ENCODE measurements at regions not wholly inside any gene's neighbourhood (a gene's known extent, or its start where the extent isn't known, plus 50 kb on each side); places are given as distances from the start of the nearest gene placed in this dataset.

- TF ChIP-seq CEBPB (IDR thresholded peaks at IDR 0.05) (no peak), TAF1 (IDR thresholded peaks at IDR 0.05; ENCODE audit: low read depth) (no peak), REST (IDR thresholded peaks at IDR 0.05; ENCODE audit: low read depth) (no peak), ZBTB7A (IDR thresholded peaks at IDR 0.05; ENCODE audit: low read depth) (no peak), NFIC (IDR thresholded peaks at IDR 0.05) (no peak), FOXM1 (IDR thresholded peaks at IDR 0.05; ENCODE audit: borderline replicate concordance, low read depth) (no peak), CREB1 (IDR thresholded peaks at IDR 0.05; ENCODE audit: low read depth) (no peak), TEAD4 (IDR thresholded peaks at IDR 0.05) (no peak), MAX (IDR thresholded peaks at IDR 0.05) (no peak), RAD21 (IDR thresholded peaks at IDR 0.05; ENCODE audit: low read depth) (no peak), EP300 (IDR thresholded peaks at IDR 0.05; ENCODE audit: borderline replicate concordance) (no peak), YY1 (IDR thresholded peaks at IDR 0.05; ENCODE audit: low read depth) (no peak)
- TF ChIP-seq, protein P1, sequence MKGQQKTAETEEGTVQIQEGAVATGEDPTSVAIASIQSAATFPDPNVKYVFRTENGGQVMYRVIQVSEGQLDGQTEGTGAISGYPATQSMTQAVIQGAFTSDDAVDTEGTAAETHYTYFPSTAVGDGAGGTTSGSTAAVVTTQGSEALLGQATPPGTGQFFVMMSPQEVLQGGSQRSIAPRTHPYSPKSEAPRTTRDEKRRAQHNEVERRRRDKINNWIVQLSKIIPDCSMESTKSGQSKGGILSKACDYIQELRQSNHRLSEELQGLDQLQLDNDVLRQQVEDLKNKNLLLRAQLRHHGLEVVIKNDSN (IDR thresholded peaks at IDR 0.05), result no peak
Observed at GRCh38 chr3:99330281-99330680, 308.1 kb upstream of the COL8A1 start.

Data from Ishikawa (cell line).